Hematopoietic multipotent progenitor cell treated with erythropoietin and hydrocortisone succinate and interleukin-3 and kit ligand, for 17 days (in vitro differentiated cells): ENCODE measurements at regions not wholly inside any gene's neighbourhood (a gene's known extent, or its start where the extent isn't known, plus 50 kb on each side); places are given as distances from the start of the nearest gene placed in this dataset.

Experiments
- DNase-seq: peaks from one replicate; pipeline ENCODE4 v3.0.0-alpha.2; 2015; ENCODE audit warnings: low spot score

DNA sequence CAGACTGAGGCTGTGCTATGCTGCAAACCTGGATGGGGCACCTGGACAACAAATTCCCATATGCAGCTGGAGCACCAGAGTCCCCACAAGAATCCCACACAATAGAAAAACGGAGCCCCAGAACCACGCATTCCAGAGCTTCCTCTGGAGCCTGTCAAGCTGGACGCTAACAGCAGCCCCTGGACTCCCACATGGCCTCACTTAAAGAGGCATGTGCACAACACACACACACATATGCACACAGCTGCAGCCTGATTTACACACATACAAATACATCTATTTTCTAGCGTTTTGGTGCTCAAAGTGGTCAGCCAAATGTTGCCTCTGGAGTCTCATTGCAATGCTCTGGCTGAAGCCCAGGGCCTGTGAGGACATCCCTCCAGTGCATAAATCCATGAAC lies 632.7 kb upstream of the ID2 start:
- no peak for DNase-seq

DNA sequence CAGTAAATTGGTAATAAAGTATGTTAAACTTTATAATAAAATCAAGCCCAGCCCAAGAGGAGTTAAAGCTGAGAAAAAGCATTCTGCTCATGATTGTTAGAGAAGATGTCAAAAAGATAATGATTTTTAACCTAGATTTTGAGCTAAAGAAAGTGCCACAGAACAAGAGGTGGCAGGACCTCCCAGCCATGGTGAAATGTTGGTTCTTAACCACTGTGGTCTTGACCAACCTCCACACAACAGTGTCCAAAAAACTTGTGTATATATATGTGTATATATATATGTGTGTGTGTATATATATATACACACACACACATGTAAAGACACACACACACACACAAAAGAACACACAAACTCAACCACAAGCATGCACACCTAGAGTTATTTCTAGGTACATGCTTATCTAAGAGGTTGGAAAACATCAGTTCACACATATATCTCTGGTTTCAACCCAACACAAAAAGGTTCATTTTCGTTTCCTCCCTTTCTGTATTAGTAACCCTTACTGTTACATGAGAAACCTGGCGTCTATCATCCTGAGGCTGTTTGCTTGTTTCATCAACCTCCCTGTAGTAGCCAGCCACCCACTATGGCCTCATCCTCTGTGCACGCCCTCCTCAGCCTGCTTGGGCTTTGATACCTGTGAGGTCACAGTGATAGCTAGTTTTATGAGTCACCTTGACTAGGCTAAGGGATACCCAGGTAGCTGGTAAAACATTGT lies 631.8 kb upstream of the ID2 start:
- no peak for DNase-seq

DNA sequence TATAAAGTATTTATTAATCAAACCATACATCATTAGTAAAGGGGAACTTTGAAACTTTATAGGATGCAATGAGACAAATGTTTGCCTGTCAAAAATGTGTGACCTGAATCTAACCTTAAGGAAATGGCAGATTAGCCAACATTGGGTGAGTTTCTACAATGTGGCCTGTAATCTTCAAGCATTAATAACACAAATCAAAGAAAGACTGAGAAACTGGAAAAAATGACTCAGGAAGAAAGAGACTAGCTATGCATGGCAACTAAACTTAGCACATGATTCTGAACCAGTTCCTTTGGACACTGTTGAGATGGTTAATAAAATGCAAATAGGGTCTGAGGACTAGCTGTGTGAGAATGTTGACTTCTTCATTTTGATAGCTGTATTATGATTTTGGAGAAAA lies 628.6 kb upstream of the ID2 start:
- DNase-seq: no peak

DNA sequence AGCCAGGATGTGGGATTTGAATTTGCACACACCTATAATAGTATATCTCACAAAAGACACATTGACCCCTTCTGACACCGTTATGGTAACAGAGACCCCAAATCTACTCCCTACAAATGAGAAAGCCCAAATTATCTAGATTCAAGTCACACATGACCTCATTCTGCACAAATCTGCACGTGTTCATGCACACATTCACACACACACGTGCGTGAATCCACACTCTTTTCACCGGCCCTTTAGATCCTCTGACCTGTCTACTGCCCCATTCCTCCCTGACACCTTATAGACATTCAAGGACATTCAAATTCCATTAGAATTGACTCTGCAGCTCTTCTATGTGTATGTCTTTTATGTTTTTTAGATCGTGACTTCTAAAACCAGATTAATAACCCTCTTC lies 627.8 kb upstream of the ID2 start:
- no peak for DNase-seq

DNA sequence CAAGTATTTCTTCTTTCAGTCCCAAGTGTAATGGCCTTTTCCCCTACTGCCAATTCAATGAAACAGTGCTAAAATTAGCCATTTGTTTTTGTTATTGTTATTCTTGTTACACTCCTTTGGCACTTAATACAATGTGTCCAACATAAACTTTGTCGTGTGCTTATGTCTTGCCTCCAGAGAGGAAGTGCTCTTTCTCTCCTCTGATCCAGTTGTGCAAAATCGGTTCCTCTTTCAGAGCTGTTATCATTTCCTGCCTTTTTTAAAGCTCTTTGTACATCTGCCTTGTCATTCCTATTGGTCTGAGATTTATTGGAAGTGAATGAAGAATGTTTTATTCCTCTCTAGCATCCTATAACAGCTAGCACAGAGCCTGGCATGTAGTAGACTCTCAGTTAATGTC lies 623.2 kb upstream of the ID2 start:
- no peak for DNase-seq

DNA sequence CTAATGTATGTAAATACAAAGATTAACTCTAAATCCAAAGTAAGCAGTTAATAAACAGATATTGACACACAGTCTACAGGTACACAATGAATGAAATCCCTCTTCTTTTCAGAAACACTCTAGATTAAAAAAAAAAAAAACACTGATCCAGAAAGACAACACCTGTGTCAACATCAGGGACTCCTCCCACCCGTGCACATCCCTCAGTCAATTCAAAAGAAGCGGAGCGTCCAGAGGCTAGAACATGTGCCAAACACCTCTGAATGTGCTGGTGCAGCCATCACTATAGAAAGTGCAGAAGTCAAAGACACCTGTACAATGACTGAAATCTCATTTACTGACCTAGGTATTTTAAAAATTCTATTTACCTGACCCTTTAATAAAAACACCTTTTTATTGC lies 622.6 kb upstream of the ID2 start:
- no peak for DNase-seq

DNA sequence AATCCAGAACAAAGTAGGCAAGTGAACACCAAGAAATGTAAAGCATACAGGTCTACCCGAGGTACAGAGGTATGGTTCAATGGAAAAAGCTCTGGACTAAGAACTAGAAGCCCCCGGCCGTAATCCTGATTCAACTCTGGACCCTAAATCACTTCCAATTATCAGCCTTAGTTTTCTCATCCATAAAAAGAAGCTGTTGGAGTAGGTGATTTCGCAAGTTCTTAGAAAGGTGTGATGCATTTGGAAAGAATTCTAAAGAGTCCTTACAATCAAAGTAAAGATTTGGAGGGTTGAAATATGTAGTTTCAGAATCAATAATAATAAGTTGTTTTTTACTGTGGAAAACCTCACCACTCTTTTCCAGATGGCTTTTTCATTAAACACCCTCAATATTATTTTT lies 622.1 kb upstream of the ID2 start:
- no peak for DNase-seq

DNA sequence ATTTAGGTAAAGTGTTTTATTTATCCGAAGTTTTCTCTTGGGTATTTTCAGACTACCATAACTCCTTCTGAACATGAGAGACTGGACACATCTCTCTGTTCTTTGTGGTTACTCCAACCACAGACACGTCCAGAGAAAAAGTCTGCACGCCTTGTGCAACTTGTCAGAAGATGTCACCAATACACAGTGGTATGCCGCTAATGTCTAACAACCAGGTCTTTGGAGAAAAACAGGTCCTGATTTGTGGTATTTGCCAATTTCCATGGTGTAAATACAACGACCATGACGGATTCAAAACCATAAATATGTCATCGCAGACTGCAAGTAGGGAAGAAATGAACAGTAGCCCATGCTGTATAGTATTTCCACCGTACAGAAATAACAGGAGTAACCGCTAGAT lies 620.6 kb upstream of the ID2 start:
- DNase-seq: no peak

DNA sequence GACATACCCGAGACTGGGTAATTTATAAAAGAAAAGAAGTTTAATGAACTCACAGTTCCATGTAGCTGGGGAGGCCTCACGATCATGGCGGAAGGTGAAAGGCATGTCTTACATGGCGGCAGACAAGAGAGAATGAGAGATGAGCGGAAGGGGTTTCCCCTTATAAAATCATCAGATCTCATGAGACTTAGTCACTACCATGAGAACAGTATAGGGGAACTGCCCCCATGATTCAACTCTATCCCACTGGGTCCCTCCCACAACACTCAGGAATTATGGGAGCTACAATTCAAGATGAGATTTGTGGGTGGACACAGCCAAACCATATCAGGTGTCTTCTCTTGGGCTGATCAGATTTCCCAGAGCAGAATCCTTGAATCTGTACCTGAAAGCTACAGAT lies 617.3 kb upstream of the ID2 start:
- DNase-seq: no peak

DNA sequence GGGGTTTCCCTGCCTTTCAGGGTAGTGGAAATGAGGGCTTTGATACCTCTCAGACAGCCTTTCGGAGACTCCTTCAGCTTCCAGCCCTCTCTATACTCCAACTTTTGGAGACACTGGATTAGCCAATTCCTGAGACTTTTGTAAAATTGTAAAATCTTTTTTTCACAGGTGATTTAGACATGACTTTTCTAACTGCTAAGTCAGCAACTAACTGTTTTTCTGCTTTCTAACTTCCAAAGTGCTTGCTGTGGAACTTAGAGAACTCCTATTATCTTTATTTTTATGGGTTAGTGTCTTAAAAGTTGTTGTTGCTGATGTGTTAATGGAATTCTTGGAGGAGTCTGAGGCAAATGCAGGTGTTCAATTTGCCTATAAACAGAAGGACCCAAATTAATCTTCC lies 616.7 kb upstream of the ID2 start:
- DNase-seq: no peak

DNA sequence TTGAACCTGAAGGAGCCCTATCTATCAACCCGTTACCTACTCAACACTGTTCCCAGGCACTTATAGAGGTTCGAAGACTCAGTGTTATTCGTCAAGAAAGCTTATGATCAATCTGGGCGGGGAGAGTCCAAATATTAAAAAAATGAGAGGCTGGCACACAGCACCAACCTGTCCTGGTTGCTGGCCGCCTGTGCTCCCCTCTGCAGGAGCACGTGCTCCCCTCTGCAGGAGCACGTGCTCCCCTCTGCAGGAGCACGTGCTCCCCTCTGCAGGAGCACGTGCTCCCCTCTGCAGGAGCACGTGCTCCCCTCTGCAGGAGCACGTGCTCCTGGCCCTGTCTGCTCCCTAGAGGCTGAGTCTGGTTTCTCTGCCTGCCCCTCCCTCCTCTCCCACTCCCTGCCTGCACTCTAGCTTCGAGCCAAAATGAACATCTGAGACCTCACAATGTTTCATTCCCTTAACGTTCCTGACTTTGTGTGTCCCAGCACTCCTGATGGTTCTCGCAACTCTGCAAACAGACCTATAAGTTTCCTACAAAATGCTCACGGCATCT lies 614.0 kb upstream of the ID2 start:
- DNase-seq: no peak

DNA sequence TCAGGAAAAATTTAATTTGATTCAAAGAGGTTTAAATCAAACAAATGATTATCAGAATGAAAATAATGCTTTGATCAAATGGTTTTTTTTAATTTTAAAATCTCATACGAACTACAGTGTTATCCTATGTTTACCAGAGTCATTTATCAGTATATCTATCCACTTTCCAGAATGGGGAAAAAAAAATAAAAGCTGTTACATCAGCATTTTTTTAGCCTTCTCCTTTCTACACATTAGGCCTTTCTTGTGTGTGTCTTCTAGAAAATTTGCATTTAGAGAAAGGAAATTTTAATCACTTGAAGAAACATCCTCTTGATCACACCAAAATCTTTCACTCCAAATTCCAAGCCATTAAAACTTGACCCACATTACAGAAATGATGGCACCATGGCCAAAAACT lies 608.9 kb upstream of the ID2 start:
- DNase-seq: no peak

DNA sequence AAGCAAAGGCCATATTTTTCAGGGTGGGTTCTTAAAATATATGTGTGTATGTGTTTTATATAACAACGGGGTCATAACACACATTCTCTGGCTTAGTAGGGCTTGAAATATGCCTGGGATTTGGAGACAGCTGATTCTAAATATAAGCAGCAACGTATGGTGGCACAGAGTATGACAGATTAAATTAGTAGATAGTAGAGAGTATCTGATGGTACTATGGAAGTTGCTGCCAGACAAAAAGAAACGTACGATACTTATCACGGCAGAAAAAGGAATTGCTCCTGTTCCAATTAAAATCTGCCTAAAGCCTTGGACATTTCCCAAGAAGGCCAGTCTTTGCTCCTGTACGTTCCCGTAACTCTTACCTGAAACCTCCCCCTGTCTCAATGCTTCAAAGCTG lies 607.9 kb upstream of the ID2 start:
- no peak for DNase-seq

DNA sequence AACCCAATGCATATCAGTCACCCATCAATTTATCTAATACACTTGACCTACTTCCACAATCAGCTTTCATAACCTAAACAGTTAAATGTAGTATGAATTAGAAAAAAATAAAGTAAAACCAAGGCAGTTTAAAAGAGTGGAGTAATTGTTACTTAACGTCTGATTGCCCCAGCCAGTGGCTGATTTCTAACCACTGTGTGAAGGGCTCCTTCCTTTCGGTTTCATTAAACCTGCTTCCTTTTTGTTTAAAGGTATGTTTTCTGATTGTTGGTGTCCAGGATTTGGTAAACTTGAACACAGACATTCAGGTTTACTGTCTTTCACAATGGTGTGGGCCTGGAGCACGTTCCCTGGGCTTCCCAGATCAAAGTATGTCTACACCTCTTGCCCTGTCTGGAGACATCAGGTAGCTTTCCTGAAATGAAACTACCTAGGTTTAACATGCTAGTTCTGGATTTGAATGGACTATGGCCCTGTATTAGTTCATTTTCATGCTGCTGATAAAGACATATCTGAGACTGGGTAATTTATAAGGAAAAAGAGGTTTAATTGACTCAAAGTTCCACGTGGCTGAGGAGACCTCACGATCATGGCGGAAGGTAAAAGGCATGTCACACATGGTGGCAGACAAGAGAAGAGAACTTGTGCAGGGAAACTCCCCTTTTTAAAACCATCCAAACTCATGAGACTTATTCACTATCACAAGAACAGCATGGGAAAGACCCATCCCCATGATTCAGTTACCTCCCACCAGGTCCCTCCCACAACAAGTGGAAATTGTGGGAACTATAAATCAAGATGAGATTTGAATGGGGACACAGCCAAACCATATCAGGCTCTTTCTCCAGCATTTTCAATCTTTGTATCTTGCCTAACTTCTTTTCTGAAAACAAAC lies 605.2 kb upstream of the ID2 start:
- DNase-seq: no peak

DNA sequence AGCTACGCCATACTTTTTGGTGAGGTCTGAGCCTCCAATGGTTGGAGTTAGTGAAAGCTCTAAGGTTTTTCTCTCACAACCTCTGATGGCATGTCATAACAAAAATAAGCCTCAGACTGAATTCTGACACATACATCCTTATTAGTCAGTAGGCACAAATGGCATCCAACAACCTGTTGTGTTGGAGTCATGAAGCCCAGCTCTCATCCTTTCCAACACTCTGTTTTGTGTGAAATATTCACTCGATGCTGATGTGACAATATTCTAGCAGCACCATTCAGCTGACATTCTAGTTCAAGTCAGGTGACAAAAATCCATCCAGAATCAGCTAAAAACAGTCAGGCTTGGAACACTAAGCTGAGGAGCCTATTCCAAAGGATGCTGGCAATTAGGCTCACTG lies 603.2 kb upstream of the ID2 start:
- no peak for DNase-seq

DNA sequence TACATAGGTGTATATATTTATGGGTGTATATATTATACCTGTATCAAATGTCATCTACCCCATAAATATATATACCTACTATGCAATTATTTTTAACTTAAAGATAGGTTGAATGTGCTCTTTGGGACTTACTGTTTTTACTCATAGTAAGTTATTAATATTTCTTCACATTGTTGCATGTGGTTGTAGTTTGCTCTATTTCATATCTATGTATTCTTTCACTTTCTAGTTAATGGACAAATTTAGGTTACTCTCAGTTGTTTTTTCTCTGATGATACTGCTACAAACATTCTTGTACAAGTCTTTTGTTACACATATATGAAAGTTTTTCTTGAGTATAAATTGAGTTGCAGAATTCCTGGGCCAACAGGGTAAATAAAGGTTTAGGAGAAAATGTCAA lies 601.8 kb upstream of the ID2 start:
- DNase-seq: no peak

DNA sequence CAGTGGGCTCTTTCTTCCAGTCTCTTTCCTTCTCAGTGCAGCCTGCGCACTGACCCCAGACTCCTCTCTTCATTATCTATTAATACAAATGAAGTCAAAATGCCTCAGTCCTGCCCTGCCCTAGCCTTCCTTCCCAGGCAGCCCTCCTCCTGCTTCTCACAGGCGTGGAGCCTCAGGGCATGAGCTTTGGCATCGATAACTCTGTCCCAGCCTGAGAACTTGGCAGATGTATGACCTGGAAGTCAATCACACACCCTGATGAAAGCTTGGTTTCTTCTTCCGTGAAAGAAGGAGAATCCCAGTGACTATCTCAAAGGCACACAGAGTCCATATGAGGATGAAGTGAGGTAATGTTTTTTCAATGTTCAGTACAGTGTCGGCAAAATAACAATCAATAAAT lies 600.7 kb upstream of the ID2 start:
- DNase-seq: no peak

DNA sequence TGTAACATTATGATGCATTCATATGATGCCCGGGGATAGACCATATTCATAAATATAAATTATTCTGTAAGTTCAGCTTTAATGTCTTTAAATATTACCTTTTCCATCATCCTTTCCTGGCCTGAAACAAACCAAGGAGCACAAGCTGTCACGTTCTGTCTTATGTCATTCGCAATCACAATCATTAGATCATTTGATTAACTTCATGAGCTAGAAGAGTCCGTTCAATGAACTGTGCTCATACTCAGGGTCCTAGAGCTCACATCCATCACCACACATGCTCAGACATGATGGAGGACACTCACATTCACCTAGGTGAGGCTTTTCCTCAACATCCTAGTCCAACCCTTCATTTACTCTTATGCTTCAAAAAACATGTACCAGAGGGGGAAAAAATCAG lies 599.0 kb upstream of the ID2 start:
- no peak for DNase-seq

DNA sequence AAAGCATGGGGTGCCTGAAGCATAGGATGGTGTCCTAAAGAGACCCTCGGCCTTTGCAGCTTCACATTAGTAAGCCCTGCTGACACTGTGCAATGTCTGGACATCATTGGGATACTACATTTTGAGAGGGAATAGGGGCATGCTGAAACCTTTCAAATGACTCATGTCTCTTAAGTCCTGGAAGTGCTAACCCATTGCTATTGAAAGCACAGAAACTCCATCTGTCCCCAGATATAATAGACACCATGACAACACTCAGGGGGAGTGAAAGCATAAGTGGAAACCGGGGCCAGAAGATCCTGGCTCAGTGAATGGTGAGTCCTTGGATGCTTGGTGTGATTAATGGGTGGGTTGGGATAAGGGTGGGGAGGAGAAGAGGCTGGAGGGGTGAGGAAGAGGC lies 595.5 kb upstream of the ID2 start:
- no peak for DNase-seq

DNA sequence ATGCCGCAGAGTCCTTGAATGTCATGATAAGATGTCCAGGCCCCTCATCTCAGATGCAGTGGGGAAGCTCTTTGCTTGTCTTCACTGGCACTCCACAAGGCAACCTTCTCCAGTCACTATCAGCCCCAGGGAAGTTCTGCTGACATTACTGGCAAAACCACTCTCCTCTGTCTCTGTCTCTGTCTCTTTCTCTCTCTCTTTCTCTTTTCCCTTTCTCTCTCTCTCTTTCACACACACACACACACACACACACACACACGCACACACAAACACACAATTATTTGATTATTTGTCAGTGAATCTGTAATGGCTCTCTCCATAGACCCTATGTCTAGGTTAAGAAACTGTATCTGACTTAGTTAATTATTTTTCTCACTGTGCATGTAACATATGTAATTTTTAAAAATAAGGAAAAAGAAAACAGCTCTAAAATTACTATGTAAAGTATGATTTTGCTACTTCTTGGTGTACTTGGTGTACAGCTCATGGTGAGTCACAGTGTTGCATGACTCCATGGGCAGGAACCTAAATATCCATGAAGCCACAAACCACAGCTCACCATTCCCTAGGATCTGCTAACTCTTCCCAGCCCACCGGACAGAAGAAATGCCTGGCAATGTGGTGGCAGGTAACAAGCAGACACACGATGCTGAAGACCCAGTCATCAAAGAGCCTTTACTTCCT lies 594.9 kb upstream of the ID2 start:
- no peak for DNase-seq

DNA sequence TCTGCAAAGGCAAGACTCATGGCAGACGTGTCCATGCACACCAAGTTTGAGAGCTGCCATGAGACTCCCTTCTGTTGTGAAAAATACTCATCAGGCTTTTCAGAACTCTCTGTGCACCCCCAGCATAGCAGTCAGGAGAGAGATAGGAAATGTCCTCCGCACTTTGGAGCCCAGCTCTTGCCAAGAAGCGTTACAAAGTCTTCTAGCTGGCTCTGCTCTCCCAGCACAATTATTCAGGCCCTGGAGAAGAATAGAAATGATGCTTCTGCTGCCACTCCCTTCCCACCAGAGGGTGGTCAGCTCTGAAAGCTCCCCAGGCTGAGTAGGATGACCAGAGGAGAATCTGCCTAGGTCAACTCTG lies 594.4 kb upstream of the ID2 start:
- no peak for DNase-seq

DNA sequence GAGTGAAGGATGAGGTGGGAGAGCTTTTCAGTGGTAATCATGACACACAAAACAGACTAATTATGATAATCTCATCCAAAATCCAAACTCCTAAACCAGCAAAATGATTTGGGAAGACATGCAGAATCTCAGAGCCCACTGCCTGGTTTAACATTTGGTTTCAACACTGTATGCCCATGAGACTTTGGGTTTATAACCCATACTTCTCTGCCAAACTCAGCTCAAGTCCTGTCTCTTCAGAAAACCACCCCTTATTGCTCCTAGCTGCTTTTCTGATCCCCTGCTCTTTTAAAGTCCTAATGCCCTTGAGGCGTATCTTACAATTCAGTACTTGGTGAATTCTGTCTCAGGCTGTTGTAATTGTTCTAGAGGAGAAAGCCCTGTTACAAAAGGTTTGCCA lies 593.0 kb upstream of the ID2 start:
- DNase-seq: no peak

DNA sequence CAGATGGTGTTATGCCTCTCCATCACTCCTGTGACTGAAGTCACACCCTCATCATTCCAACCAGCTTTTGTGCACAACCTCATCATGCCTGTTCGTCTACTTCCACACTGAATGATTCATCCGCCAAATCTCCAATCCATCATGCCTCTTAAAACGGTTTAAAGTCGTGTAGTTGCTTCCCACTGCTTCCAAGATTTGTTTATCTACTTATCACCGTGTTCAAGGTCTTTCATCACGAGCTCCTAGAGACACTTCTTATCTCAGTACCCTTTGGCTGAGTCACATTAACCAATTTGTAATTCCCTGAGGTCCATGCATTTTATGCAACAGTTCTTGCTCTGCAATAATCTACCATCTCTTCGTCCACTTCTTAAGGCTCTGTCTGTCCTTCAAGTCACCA lies 592.3 kb upstream of the ID2 start:
- no peak for DNase-seq
